Common myeloid progenitor, CD34-positive (primary cell): ENCODE measurements at regions not wholly inside any gene's neighbourhood (a gene's known extent, or its start where the extent isn't known, plus 50 kb on each side); places are given as distances from the start of the nearest gene placed in this dataset.

Source experiments
- CTCF ChIA-PET: fragments of 350-600 bp; sonication (Branson Sonifier 250); formaldehyde crosslinking; loops from one replicate; lab custom pipeline; 2021; ENCODE audit warnings: antibody characterized with exemption; lab: Charles Lee
- POLR2A ChIA-PET: fragments of 350-600 bp; sonication (Branson Sonifier 250); formaldehyde crosslinking; loops from one replicate; lab custom pipeline; 2021; ENCODE audit warnings: antibody characterized with exemption; lab: Charles Lee
- DNase-seq, 3 donors: peaks; one replicate each; pipeline versions ENCODE4 v3.0.0 to v3.0.0-alpha.2; 2013
- H3K27ac ChIP-seq, 2 experiments: 1 replicate in 1 of 2; 2 replicates in 1 of 2; pipeline ENCODE4 v1.7.0; 2013; ENCODE audit warnings: inconsistent platforms in 2 of 2, low read length in 2 of 2, mild to moderate bottlenecking in 2 of 2, low read depth in 1 of 2, moderate library complexity in 1 of 2; ENCODE audit not compliant: severe bottlenecking in 2 of 2, insufficient read depth in 1 of 2, poor library complexity in 1 of 2
- H3K27me3 ChIP-seq, 5 experiments: replicated peaks in 2 of 5; 1 replicate in 3 of 5; 2 replicates in 2 of 5; pipeline versions ENCODE4 v1.6.1 to v1.7.0; 2013; ENCODE audit warnings: low read length in 4 of 5, mild to moderate bottlenecking in 2 of 5, moderate library complexity in 2 of 5, inconsistent platforms in 1 of 5; ENCODE audit not compliant: insufficient read depth in 5 of 5, control insufficient read depth in 4 of 5
- H3K36me3 ChIP-seq, 4 experiments: 1 replicate in 2 of 4; 2 replicates in 2 of 4; pipeline versions ENCODE4 v1.6.1 to v1.7.0; 2013; ENCODE audit warnings: low read length in 3 of 4, control low read depth in 1 of 4, mild to moderate bottlenecking in 1 of 4; ENCODE audit not compliant: control insufficient read depth in 4 of 4, insufficient read depth in 4 of 4
- H3K4me1 ChIP-seq, 4 experiments: 1 replicate in 3 of 4; 2 replicates in 1 of 4; pipeline versions ENCODE4 v1.6.1 to v1.7.1; 2013; ENCODE audit warnings: low read length in 3 of 4, mild to moderate bottlenecking in 3 of 4, control low read depth in 1 of 4, inconsistent platforms in 1 of 4, moderate library complexity in 1 of 4; ENCODE audit not compliant: control insufficient read depth in 4 of 4, insufficient read depth in 4 of 4; ENCODE audit errors: control extremely low read depth in 1 of 4
- H3K4me3 ChIP-seq, 7 experiments: 1 replicate in 4 of 7; 2 replicates in 3 of 7; pipeline versions ENCODE4 v1.5.1 to v1.7.0; 2013; ENCODE audit warnings: mild to moderate bottlenecking in 7 of 7, low read length in 6 of 7, moderate library complexity in 6 of 7, inconsistent platforms in 2 of 7, low read depth in 2 of 7, control low read depth in 1 of 7; ENCODE audit not compliant: insufficient read depth in 4 of 7, control insufficient read depth in 1 of 7; ENCODE audit errors: extremely low read depth in 1 of 7
- H3K9me3 ChIP-seq, 5 experiments: 1 replicate in 4 of 5; 2 replicates in 1 of 5; pipeline versions ENCODE4 v1.6.1 to v1.7.1; 2013; ENCODE audit warnings: low read length in 4 of 5, mild to moderate bottlenecking in 2 of 5, inconsistent platforms in 1 of 5, low read depth in 1 of 5, moderate library complexity in 1 of 5; ENCODE audit not compliant: control insufficient read depth in 4 of 5, insufficient read depth in 2 of 5; ENCODE audit errors: control extremely low read depth in 1 of 5
- whole genome bisulfite sequencing: methylation state at CpG from one replicate; pipeline ENCODE4 v1.1.5; 2013; ENCODE audit not compliant: insufficient coverage; 5-methylcytosine and 5-hydroxymethylcytosine counted together

DNA sequence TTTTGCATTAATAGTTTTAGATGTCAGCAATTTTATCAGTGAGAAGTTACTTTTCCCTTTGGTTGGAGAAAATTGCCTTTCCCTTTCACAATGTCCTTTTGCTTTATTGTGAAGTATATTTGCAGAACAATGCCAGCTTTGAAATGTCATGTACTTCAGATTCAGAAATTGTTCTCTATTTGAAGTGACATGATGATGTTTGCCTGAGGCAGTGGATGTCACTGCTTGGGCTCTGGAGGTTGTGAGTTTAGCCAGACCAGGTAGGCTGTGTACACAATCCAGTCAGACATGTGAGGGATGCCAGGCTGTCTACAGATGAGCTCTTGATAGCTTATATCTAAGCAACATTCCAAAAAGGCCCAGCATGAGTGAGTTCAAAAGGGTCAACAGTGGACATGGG, 451.9 kb upstream of the FBXO33 start:
- ChIA-PET CTCF (no interaction called here), POLR2A (no interaction called here)
- Histone ChIP-seq H3K4me3 (no peak overlapping the region), H3K27me3 (no peaks in the 10 kb centered on the region), H3K4me1 (no peaks in the 10 kb centered on the region), H3K9me3 (peaks cover 0 to 12% (median 3%) of the 10 kb centered on the region in 5 experiments), H3K27ac (no peak overlapping the region), H3K36me3 (no peaks in the 10 kb centered on the region)
- no peak for DNase-seq

DNA sequence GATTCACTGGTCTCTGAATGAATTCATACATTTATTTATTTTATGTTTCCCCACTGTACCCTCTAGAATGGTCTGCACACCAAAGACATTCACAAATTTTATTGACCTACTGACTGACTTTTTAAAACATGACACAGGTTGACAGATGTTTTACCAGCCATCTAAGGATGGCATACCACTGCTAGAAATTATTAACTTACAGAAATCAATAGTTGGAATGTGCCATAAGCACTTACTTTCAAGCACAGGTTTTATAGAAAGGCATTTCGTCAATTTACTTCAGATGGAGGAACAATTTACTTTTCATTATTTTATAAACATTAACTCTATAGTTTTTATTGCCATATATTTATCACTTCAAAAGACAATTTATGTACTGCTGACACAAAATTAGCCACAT, 448.7 kb upstream of the FBXO33 start:
- ChIA-PET POLR2A (no interaction called here), CTCF (no interaction called here)
- Histone ChIP-seq H3K9me3 (peaks cover 0 to 5% (median 0%) of the 10 kb centered on the region in 5 experiments), H3K27me3 (no peaks in the 10 kb centered on the region), H3K27ac (no peak overlapping the region), H3K36me3 (no peaks in the 10 kb centered on the region), H3K4me3 (no peak overlapping the region), H3K4me1 (no peaks in the 10 kb centered on the region)
- WGBS, result no CpG with 5 or more reads among the region's 1 CpG
- no peak for DNase-seq

DNA sequence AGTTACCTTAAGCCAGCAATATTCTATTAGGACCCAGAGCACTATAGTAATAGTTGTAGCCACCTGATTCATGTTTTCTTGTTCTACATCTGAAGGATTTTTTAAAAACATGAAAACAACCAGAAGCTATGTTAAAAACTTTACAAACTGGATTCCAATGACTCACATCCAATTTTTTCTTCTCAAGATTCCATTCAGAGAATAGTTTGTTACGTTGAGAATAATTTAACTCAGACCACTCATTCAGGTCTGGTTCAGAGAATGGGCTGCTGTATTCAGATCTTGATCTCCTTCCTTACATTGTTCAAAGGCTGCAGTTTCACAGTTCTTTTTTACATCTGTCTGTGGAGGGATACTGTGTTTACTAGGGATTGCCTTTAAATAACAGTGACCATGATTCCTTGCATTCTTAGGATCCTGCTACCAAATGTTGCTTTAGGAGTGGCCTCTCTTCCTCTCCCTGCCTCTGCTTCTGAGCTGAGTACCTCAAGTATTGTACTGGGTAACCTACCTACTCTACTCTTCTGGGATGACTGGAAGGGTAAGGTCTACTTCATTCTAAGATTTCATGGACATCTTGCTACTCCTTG, 448.0 kb upstream of the FBXO33 start:
- DNase-seq, result no peak
- H3K9me3 ChIP-seq, result no peaks in the 10 kb centered on the region
- POLR2A ChIA-PET, result no interaction called here
- WGBS, result 50% methylated on average over 1 of the region's 1 CpG
- H3K4me3 ChIP-seq, result no peak overlapping the region
- H3K4me1 ChIP-seq, result no peaks in the 10 kb centered on the region
- H3K36me3 ChIP-seq, result no peaks in the 10 kb centered on the region
- CTCF ChIA-PET, result no interaction called here
- no peaks in the 10 kb centered on the region for H3K27me3 ChIP-seq
- no peak overlapping the region for H3K27ac ChIP-seq

GRCh38 chr14:39877577-39878190, 445.5 kb upstream of the FBXO33 start:
- no peak for DNase-seq
- no peaks in the 10 kb centered on the region for H3K36me3 ChIP-seq
- no peak overlapping the region for H3K4me3 ChIP-seq
- H3K27ac ChIP-seq, result no peak overlapping the region
- no peaks in the 10 kb centered on the region for H3K4me1 ChIP-seq
- H3K9me3 ChIP-seq, result no peaks in the 10 kb centered on the region
- WGBS, result 70% methylated on average over 4 of the region's 4 CpGs
- ChIA-PET POLR2A (no interaction called here), CTCF (no interaction called here)
- H3K27me3 ChIP-seq, result no peaks in the 10 kb centered on the region

GRCh38 chr14:39876916-39877315, 444.7 kb upstream of the FBXO33 start:
- Histone ChIP-seq H3K27me3 (no peaks in the 10 kb centered on the region), H3K9me3 (no peaks in the 10 kb centered on the region), H3K4me1 (no peaks in the 10 kb centered on the region), H3K4me3 (no peak overlapping the region), H3K36me3 (no peaks in the 10 kb centered on the region), H3K27ac (no peak overlapping the region)
- DNase-seq, result no peak
- CTCF ChIA-PET, result no interaction called here
- 100% methylated on average over 1 of the region's 1 CpG for WGBS
- POLR2A ChIA-PET, result no interaction called here

DNA sequence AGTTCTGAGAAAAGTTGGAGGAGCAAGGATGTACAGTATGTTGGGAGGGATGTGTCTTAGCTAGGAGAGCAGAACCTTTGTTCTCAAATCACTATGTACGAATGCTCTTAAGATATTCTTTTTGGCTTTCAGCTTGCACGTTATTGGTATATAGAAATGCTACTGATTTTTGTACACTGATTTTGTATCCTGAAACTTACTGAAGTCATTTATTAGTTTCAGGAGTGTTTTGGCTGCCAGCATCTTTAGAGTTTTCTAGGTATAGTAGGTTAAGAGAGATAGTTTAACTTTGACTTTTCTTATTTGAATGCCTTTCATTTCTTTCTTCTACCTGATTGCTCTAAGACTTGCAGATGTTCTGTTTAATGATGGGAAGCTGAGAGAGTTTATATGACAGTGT, 442.8 kb upstream of the FBXO33 start:
- POLR2A ChIA-PET, result no interaction called here
- CTCF ChIA-PET, result no interaction called here
- Histone ChIP-seq H3K27me3 (no peaks in the 10 kb centered on the region), H3K9me3 (no peaks in the 10 kb centered on the region), H3K36me3 (no peaks in the 10 kb centered on the region), H3K4me1 (no peaks in the 10 kb centered on the region), H3K4me3 (no peak overlapping the region), H3K27ac (no peak overlapping the region)
- DNase-seq, result no peak
- no CpG with 5 or more reads among the region's 2 CpGs for WGBS

GRCh38 chr14:39873791-39874190, 441.6 kb upstream of the FBXO33 start:
- Histone ChIP-seq H3K27ac (no peak overlapping the region), H3K36me3 (no peaks in the 10 kb centered on the region), H3K4me1 (no peaks in the 10 kb centered on the region), H3K4me3 (no peak overlapping the region), H3K27me3 (no peaks in the 10 kb centered on the region), H3K9me3 (no peaks in the 10 kb centered on the region)
- CTCF ChIA-PET, result no interaction called here
- POLR2A ChIA-PET, result no interaction called here
- DNase-seq, result no peak
- 88% methylated on average over 1 of the region's 1 CpG for WGBS
